ENCODE measurements at regions not wholly inside any gene's neighbourhood (a gene's known extent, or its start where the extent isn't known, plus 50 kb on each side); places are given as distances from the start of the nearest gene placed in this dataset.

GRCh38 chr14:87834594-87834993 is 158.4 kb downstream of the GALC start:
- TF ChIP-seq POLR2A (IDR thresholded peaks at IDR 0.05) (no peak), CTCF (IDR thresholded peaks at IDR 0.05) (no peak)

All from adrenal gland (tissue), 5 donors.